Colonic mucosa (tissue), 4 donors: ENCODE measurements at regions not wholly inside any gene's neighbourhood (a gene's known extent, or its start where the extent isn't known, plus 50 kb on each side); places are given as distances from the start of the nearest gene placed in this dataset.

Experiments
- DNase-seq: peaks from one replicate; pipeline ENCODE4 v3.0.0-alpha.2; 2020
- H3K27ac ChIP-seq: fragments of 200-600 bp; one replicate; pipeline ENCODE4 v1.8.0; 2021
- H3K27me3 ChIP-seq: fragments of 200-600 bp; one replicate; pipeline ENCODE4 v1.8.0; 2021
- H3K36me3 ChIP-seq: fragments of 200-600 bp; one replicate; pipeline ENCODE4 v1.8.0; 2021
- H3K4me1 ChIP-seq: fragments of 200-600 bp; one replicate; pipeline ENCODE4 v1.8.0; 2021; ENCODE audit warnings: mild to moderate bottlenecking
- H3K4me3 ChIP-seq: fragments of 200-600 bp; one replicate; pipeline ENCODE4 v1.8.0; 2021
- H3K9ac ChIP-seq, 2 donors: one replicate each; pipeline ENCODE4 v1.7.0; 2013; ENCODE audit warnings: control low read depth in 2 of 2, low read depth in 2 of 2, low read length in 2 of 2
- H3K9me3 ChIP-seq: fragments of 200-600 bp; one replicate; pipeline ENCODE4 v1.8.0; 2021
- CTCF ChIP-seq: fragments of 200-600 bp; IDR thresholded peaks from one replicate; pipeline ENCODE4 v1.8.0; 2022; ENCODE audit warnings: antibody characterized with exemption, mild to moderate bottlenecking
- intact Hi-C: fragments of 100-400 bp; cut with DNase I; formaldehyde crosslinking; loops from one replicate; pipeline ENCODE4 v1.14.1; 2022
- donor health status: healthy.
- donor health status: DM: no; HTN: no; CAD: no.
- donor health status: DM: no; HTN: no; CAD: no.

GRCh38 chr1:55276671-55277376 lies 61.7 kb upstream of the USP24 start:
- Histone ChIP-seq H3K4me3 (no peak overlapping the region), H3K9me3 (no peaks in the 10 kb centered on the region), H3K36me3 (no peaks in the 10 kb centered on the region), H3K9ac (no peak overlapping the region), H3K4me1 (no peaks in the 10 kb centered on the region), H3K27me3 (no peaks in the 10 kb centered on the region), H3K27ac (no peak overlapping the region)
- no peak for TF ChIP-seq CTCF
- intact Hi-C loops = loop anchor here (2.0 kb wide), 1 partner anchor 136 kb away; no protein-coding TSS in a partner anchor
- DNase-seq = no peak

GRCh38 chr1:55275941-55276341 lies 60.8 kb upstream of the USP24 start:
- intact Hi-C loops = loop anchor here (2.0 kb wide), 1 partner anchor 135 kb away; no protein-coding TSS in a partner anchor
- H3K27me3 ChIP-seq = no peaks in the 10 kb centered on the region
- H3K9ac ChIP-seq = no peak overlapping the region
- no peak for DNase-seq
- no peaks in the 10 kb centered on the region for H3K4me1 ChIP-seq
- H3K36me3 ChIP-seq = no peaks in the 10 kb centered on the region
- TF ChIP-seq CTCF = no peak
- no peak overlapping the region for H3K4me3 ChIP-seq
- no peaks in the 10 kb centered on the region for H3K9me3 ChIP-seq
- no peak overlapping the region for H3K27ac ChIP-seq

- Histone ChIP-seq H3K9ac (no peak overlapping the region), H3K27ac (no peak overlapping the region), H3K4me3 (no peak overlapping the region), H3K27me3 (no peaks in the 10 kb centered on the region), H3K36me3 (no peaks in the 10 kb centered on the region), H3K9me3 (no peaks in the 10 kb centered on the region), H3K4me1 (no peaks in the 10 kb centered on the region)
- no peak for TF ChIP-seq CTCF
- intact Hi-C loops = no loop called here
- DNase-seq = no peak
Measured at GRCh38 chr1:55275151-55275748, 60.1 kb upstream of the USP24 start.

- Histone ChIP-seq H3K36me3 (no peaks in the 10 kb centered on the region), H3K9ac (no peak overlapping the region), H3K4me3 (no peak overlapping the region), H3K9me3 (no peaks in the 10 kb centered on the region), H3K4me1 (no peaks in the 10 kb centered on the region), H3K27me3 (no peaks in the 10 kb centered on the region), H3K27ac (no peak overlapping the region)
- DNase-seq = no peak
- intact Hi-C loops = no loop called here
- TF ChIP-seq CTCF = no peak
Measured at GRCh38 chr1:55272994-55273393, 57.8 kb upstream of the USP24 start.
